ENCODE measurements at regions not wholly inside any gene's neighbourhood (a gene's known extent, or its start where the extent isn't known, plus 50 kb on each side); places are given as distances from the start of the nearest gene placed in this dataset.

DNA sequence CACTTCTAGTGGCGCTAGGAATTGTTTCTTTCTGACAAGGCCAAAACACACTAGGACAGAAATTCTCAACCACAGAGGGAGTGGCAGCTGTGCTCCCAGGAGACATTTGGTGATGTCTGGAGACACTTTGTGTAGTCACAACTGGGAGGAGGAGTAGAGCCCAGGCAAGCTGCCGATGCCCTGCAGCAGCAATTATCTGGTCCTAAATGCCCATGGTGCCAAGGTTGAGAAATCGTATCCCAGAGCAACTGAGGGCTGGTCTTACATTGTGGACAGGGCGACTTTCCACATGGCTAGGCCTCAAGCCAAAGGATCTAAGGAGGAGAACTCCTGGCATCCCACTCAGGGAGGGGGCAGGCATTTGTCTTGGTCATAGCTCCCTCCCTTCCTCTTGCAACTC is 259.9 kb downstream of the GADD45G start:
- TF ChIP-seq, protein P1, sequence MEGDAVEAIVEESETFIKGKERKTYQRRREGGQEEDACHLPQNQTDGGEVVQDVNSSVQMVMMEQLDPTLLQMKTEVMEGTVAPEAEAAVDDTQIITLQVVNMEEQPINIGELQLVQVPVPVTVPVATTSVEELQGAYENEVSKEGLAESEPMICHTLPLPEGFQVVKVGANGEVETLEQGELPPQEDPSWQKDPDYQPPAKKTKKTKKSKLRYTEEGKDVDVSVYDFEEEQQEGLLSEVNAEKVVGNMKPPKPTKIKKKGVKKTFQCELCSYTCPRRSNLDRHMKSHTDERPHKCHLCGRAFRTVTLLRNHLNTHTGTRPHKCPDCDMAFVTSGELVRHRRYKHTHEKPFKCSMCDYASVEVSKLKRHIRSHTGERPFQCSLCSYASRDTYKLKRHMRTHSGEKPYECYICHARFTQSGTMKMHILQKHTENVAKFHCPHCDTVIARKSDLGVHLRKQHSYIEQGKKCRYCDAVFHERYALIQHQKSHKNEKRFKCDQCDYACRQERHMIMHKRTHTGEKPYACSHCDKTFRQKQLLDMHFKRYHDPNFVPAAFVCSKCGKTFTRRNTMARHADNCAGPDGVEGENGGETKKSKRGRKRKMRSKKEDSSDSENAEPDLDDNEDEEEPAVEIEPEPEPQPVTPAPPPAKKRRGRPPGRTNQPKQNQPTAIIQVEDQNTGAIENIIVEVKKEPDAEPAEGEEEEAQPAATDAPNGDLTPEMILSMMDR (IDR thresholded peaks at IDR 0.05; ENCODE audit: insufficient read depth, low read length, poor library complexity, severe bottlenecking) = no peak
- no peak for TF ChIP-seq EZH2phosphoT487 (conservative IDR thresholded peaks at IDR 0.05; ENCODE audit: low read length)

Data from SU-DHL-6 (cell line).